Body of pancreas (tissue), 4 donors: ENCODE measurements at regions not wholly inside any gene's neighbourhood (a gene's known extent, or its start where the extent isn't known, plus 50 kb on each side); places are given as distances from the start of the nearest gene placed in this dataset.

Experiments used
- POLR2A ChIP-seq, 3 donors: fragments of 450-650 bp; IDR thresholded peaks; one replicate each; pipeline ENCODE4 v1.6.1; 2016; ENCODE audit warnings: antibody characterized with exemption in 3 of 3, mild to moderate bottlenecking in 2 of 3
- TF ChIP-seq, protein P1 (sequence below), 7 experiments: fragments of 450-650 bp in 4 of 7; fragments of 200-600 bp in 3 of 7; sonication (generic) in 3 of 7; IDR thresholded peaks; one replicate each; pipeline ENCODE4 v1.5.1; 2016 to 2019; ENCODE audit warnings: antibody characterized with exemption in 7 of 7

DNA sequence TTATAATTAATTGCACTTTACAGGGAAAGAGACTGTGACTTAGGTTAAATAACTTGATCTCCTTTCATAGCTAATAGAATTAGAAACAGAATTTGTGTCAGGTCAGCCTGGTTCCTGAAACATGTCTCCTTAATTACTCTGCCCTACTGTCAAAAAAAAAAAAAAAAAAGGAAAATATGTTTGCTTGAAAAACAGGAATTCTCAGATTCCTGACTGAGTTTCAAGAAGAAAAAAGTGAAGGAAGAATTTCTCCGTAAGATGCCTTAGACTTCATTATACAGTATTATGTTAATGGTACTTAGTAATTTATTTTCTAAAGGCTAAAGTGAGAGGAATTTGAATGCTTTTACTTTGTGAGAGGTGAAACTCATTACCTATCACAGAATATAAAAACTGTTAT, 118.4 kb upstream of the REG3G start:
- TF ChIP-seq POLR2A (IDR thresholded peaks at IDR 0.05), result no peak
- TF ChIP-seq, protein P1, sequence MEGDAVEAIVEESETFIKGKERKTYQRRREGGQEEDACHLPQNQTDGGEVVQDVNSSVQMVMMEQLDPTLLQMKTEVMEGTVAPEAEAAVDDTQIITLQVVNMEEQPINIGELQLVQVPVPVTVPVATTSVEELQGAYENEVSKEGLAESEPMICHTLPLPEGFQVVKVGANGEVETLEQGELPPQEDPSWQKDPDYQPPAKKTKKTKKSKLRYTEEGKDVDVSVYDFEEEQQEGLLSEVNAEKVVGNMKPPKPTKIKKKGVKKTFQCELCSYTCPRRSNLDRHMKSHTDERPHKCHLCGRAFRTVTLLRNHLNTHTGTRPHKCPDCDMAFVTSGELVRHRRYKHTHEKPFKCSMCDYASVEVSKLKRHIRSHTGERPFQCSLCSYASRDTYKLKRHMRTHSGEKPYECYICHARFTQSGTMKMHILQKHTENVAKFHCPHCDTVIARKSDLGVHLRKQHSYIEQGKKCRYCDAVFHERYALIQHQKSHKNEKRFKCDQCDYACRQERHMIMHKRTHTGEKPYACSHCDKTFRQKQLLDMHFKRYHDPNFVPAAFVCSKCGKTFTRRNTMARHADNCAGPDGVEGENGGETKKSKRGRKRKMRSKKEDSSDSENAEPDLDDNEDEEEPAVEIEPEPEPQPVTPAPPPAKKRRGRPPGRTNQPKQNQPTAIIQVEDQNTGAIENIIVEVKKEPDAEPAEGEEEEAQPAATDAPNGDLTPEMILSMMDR (IDR thresholded peaks at IDR 0.05), result no peak
